ENCODE measurements at regions not wholly inside any gene's neighbourhood (a gene's known extent, or its start where the extent isn't known, plus 50 kb on each side); places are given as distances from the start of the nearest gene placed in this dataset.

GRCh38 chr2:34105006-34105767 lies 506.1 kb upstream of the FAM98A start:
- 57% methylated on average over 5 of the region's 5 CpGs for WGBS (ENCODE audit: insufficient coverage, low coverage, low lambda C conversion rate, missing lambda C conversion rate)

GRCh38 chr2:34104601-34105000 lies 505.5 kb upstream of the FAM98A start:
- Histone ChIP-seq H3K9me3 (no peaks in the 10 kb centered on the region), H3K27ac (no peak overlapping the region), H3K4me3 (no peak overlapping the region), H3K4me1 (no peaks in the 10 kb centered on the region), H3K36me3 (no peaks in the 10 kb centered on the region), H3K27me3 (no peaks in the 10 kb centered on the region)
- DNase-seq: no peak
- WGBS (ENCODE audit: insufficient coverage, low coverage, low lambda C conversion rate, missing lambda C conversion rate): 75% methylated on average over 1 of the region's 1 CpG
- no peak for TF ChIP-seq POLR2A (IDR thresholded peaks at IDR 0.05)
- no peak for TF ChIP-seq CTCF (IDR thresholded peaks at IDR 0.05)
- intact Hi-C loops (cut with DNase I): no loop called here
- ATAC-seq: no peak

More at GRCh38 chr2:34105006-34105767, 506.1 kb upstream of the FAM98A start:
- TF ChIP-seq CTCF (IDR thresholded peaks at IDR 0.05) (no peak), POLR2A (IDR thresholded peaks at IDR 0.05) (no peak)
- Histone ChIP-seq H3K4me3 (no peak overlapping the region), H3K9me3 (no peaks in the 10 kb centered on the region), H3K4me1 (no peaks in the 10 kb centered on the region), H3K27me3 (no peaks in the 10 kb centered on the region), H3K36me3 (no peaks in the 10 kb centered on the region), H3K27ac (no peak overlapping the region)
- ATAC-seq: no peak
- no peak for DNase-seq
- intact Hi-C loops (cut with DNase I): no loop called here

- Histone ChIP-seq H3K9me3 (no peaks in the 10 kb centered on the region), H3K36me3 (no peaks in the 10 kb centered on the region), H3K27ac (no peak overlapping the region), H3K27me3 (no peaks in the 10 kb centered on the region), H3K4me3 (no peak overlapping the region), H3K4me1 (no peaks in the 10 kb centered on the region)
- DNase-seq (no peak), ATAC-seq (no peak)
- no peak for TF ChIP-seq POLR2A (IDR thresholded peaks at IDR 0.05)
- no peak for TF ChIP-seq CTCF (IDR thresholded peaks at IDR 0.05)
- 36% methylated on average over 2 of the region's 2 CpGs for WGBS (ENCODE audit: insufficient coverage, low coverage, low lambda C conversion rate, missing lambda C conversion rate)
- intact Hi-C loops (cut with DNase I): no loop called here
Measured at GRCh38 chr2:34103437-34103836, 504.3 kb upstream of the FAM98A start.

GRCh38 chr2:34102339-34102738 lies 503.2 kb upstream of the FAM98A start:
- H3K4me3 ChIP-seq: no peak overlapping the region
- no peak for TF ChIP-seq POLR2A (IDR thresholded peaks at IDR 0.05)
- TF ChIP-seq CTCF (IDR thresholded peaks at IDR 0.05): no peak
- intact Hi-C loops (cut with DNase I): no loop called here
- no peak for ATAC-seq
- H3K9me3 ChIP-seq: no peaks in the 10 kb centered on the region
- no peaks in the 10 kb centered on the region for H3K4me1 ChIP-seq
- WGBS (ENCODE audit: insufficient coverage, low coverage, low lambda C conversion rate, missing lambda C conversion rate): 41% methylated on average over 2 of the region's 2 CpGs
- no peaks in the 10 kb centered on the region for H3K36me3 ChIP-seq
- no peaks in the 10 kb centered on the region for H3K27me3 ChIP-seq
- no peak overlapping the region for H3K27ac ChIP-seq
- no peak for DNase-seq

Measured in right lobe of liver (tissue), 6 donors.